Heart right ventricle (tissue), 16 donors: ENCODE measurements at regions not wholly inside any gene's neighbourhood (a gene's known extent, or its start where the extent isn't known, plus 50 kb on each side); places are given as distances from the start of the nearest gene placed in this dataset.

Experiments
- ATAC-seq, 8 donors: fragments of 200-7000 bp; cut with Tn5 transposase; one replicate each; pipeline ENCODE4 v1.9.1; 2020; ENCODE audit warnings: mild to moderate bottlenecking in 8 of 8, moderate library complexity in 8 of 8, moderate number of reproducible peaks in 1 of 8
- DNase-seq, 2 donors: peaks; one replicate each; pipeline ENCODE4 v3.0.0-alpha.2; 2020
- H3K27ac ChIP-seq, 10 donors: fragments of 200-600 bp; sonication (generic) in 2 of 10; one replicate each; pipeline versions ENCODE4 v1.5.0 to v1.8.0; 2020 to 2022; ENCODE audit warnings: mild to moderate bottlenecking in 3 of 10
- H3K27me3 ChIP-seq, 7 donors: fragments of 200-600 bp; one replicate each; pipeline ENCODE4 v1.8.0; 2021 to 2022; ENCODE audit warnings: mild to moderate bottlenecking in 2 of 7
- H3K36me3 ChIP-seq, 9 donors: fragments of 200-600 bp; sonication (generic) in 1 of 9; one replicate each; pipeline versions ENCODE4 v1.5.0 to v1.8.0; 2020 to 2022; ENCODE audit warnings: mild to moderate bottlenecking in 2 of 9
- H3K4me1 ChIP-seq, 9 donors: fragments of 200-600 bp; sonication (generic) in 1 of 9; one replicate each; pipeline versions ENCODE4 v1.5.0 to v1.8.0; 2020 to 2022; ENCODE audit warnings: mild to moderate bottlenecking in 4 of 9
- H3K4me3 ChIP-seq, 10 donors: fragments of 200-600 bp; sonication (generic) in 2 of 10; one replicate each; pipeline versions ENCODE4 v1.5.0 to v1.8.0; 2020 to 2022; ENCODE audit warnings: mild to moderate bottlenecking in 7 of 10, moderate library complexity in 2 of 10
- H3K9me3 ChIP-seq, 11 donors: fragments of 200-600 bp in 10 of 11; sonication (generic) in 2 of 11; one replicate each; pipeline versions ENCODE4 v1.5.0 to v1.8.0; 2013 to 2022; ENCODE audit warnings: mild to moderate bottlenecking in 2 of 11, control low read depth in 1 of 11, moderate library complexity in 1 of 11
- CTCF ChIP-seq, 9 donors: fragments of 200-600 bp; sonication (generic) in 2 of 9; IDR thresholded peaks; one replicate each; pipeline versions ENCODE4 v1.5.0 to v1.8.0; 2021 to 2022; ENCODE audit warnings: antibody characterized with exemption in 9 of 9, mild to moderate bottlenecking in 5 of 9, moderate library complexity in 1 of 9
- WGBS, 2 donors: extraction: QIAGEN DNeasy Blood & Tissue Kit; methylation state at CpG; one replicate each; pipeline ENCODE4 v1.1.7; 2013; ENCODE audit warnings: inconsistent platforms in 1 of 2; 5-methylcytosine and 5-hydroxymethylcytosine counted together
- intact Hi-C, 10 donors: fragments of 100-400 bp; cut with DNase I; formaldehyde crosslinking; loops; one replicate each; pipeline versions ENCODE4 v1.11.1 to v1.14.2; 2022
- donor health status: Arrhythmogenic right ventricular cardiomyopathy.
- donor health status: ischemic (EF 13 %, LVEDD 7.1; RV severe dilation, severe dysfunction).
- donor health status: healthy with polysubstance abuse.
- donor health status: DM: no; HTN: yes; CAD: no.
- donor health status: DM: no; HTN: no; CAD: no.
- donor health status: ischemic (EF 25% LVEDD 6.9; RV normal size, moderate dysfunction).
- donor health status: ischemic (EF 25% LVEDD 5.7; RV mildly dilated, moderate dysfunction).
- donor health status: healthy.
- donor health status: DM: yes; HTN: yes; CAD: no.
- donor health status: Ischemic cardiomyopathy.
- donor health status: ischemic (EF 35%, LVEDD 5.7; RV mildly dilated, moderate dysfunction).
- donor health status: nonischemic (EF 11% LVEDD 7.7; RV severe dilation, severe dysfunction).
- donor health status: DM: yes; HTN: yes; CAD: no.
- donor health status: PGD.
- donor health status: ischemic (EF 29% LVEDD 5.4; RV normal size, mild dysfunction).
- donor health status: nonischemic (EF 23%, LVEDD 6.1; RV moderate dilation, normal function).

GRCh38 chr20:24820345-24820744 lies 128.7 kb upstream of the CST7 start:
- no peaks in the 10 kb centered on the region for H3K36me3 ChIP-seq
- no peaks in the 10 kb centered on the region for H3K4me1 ChIP-seq
- no peaks in the 10 kb centered on the region for H3K9me3 ChIP-seq
- DNase-seq (no peak), ATAC-seq (no peak)
- intact Hi-C loops = no loop called here
- no peak overlapping the region for H3K4me3 ChIP-seq
- no peak overlapping the region for H3K27ac ChIP-seq
- 88 to 91% methylated on average over 6 of the region's 6 CpGs for WGBS, 2 donors
- H3K27me3 ChIP-seq = no peaks in the 10 kb centered on the region
- no peak for TF ChIP-seq CTCF (IDR thresholded peaks at IDR 0.05)

GRCh38 chr20:24821391-24821790 lies 127.7 kb upstream of the CST7 start:
- no peaks in the 10 kb centered on the region for H3K4me1 ChIP-seq
- 91 to 94% methylated on average over 8 of the region's 8 CpGs for WGBS, 2 donors
- no peak for TF ChIP-seq CTCF (IDR thresholded peaks at IDR 0.05)
- DNase-seq = no peak
- no peak overlapping the region for H3K4me3 ChIP-seq
- H3K9me3 ChIP-seq = no peaks in the 10 kb centered on the region
- no peak for ATAC-seq
- intact Hi-C loops = no loop called here
- H3K36me3 ChIP-seq = no peaks in the 10 kb centered on the region
- no peaks in the 10 kb centered on the region for H3K27me3 ChIP-seq
- no peak overlapping the region for H3K27ac ChIP-seq

- no peaks in the 10 kb centered on the region for H3K36me3 ChIP-seq
- H3K9me3 ChIP-seq = no peaks in the 10 kb centered on the region
- no peaks in the 10 kb centered on the region for H3K4me1 ChIP-seq
- H3K27ac ChIP-seq = no peak overlapping the region
- ATAC-seq (no peak), DNase-seq (no peak)
- no peak overlapping the region for H3K4me3 ChIP-seq
- TF ChIP-seq CTCF (IDR thresholded peaks at IDR 0.05) = no peak
- no peaks in the 10 kb centered on the region for H3K27me3 ChIP-seq
- WGBS, 2 donors = 77 to 79% methylated on average over 8 of the region's 8 CpGs
- intact Hi-C loops = no loop called here
Observed at GRCh38 chr20:24823176-24823784, 125.8 kb upstream of the CST7 start.

- WGBS, 2 donors = 78 to 83% methylated on average over 13 of the region's 13 CpGs
- no peak for ATAC-seq
- intact Hi-C loops = no loop called here
- no peak for DNase-seq
- Histone ChIP-seq H3K27me3 (peaks cover 0 to 4% (median 0%) of the 10 kb centered on the region in 7 donors), H3K9me3 (no peaks in the 10 kb centered on the region), H3K4me3 (no peak overlapping the region), H3K36me3 (no peaks in the 10 kb centered on the region), H3K27ac (no peak overlapping the region), H3K4me1 (no peaks in the 10 kb centered on the region)
- no peak for TF ChIP-seq CTCF (IDR thresholded peaks at IDR 0.05)
Observed at GRCh38 chr20:24823989-24824693, 124.9 kb upstream of the CST7 start.
